Suprapubic skin (tissue), 4 donors: ENCODE measurements at regions not wholly inside any gene's neighbourhood (a gene's known extent, or its start where the extent isn't known, plus 50 kb on each side); places are given as distances from the start of the nearest gene placed in this dataset.

Experiments
- EP300 ChIP-seq: sonication (generic); formaldehyde crosslinking; IDR thresholded peaks from one replicate; pipeline ENCODE4 v1.6.1; 2017; ENCODE audit warnings: antibody characterized with exemption
- POLR2A ChIP-seq, 2 donors: fragments of 450-650 bp; IDR thresholded peaks; one replicate each; pipeline ENCODE4 v1.6.1; 2017; ENCODE audit warnings: antibody characterized with exemption in 2 of 2, mild to moderate bottlenecking in 2 of 2, moderate library complexity in 2 of 2
- POLR2AphosphoS5 ChIP-seq, 3 donors: sonication (generic); formaldehyde crosslinking; IDR thresholded peaks; one replicate each; pipeline ENCODE4 v1.6.1; 2017; ENCODE audit warnings: antibody characterized with exemption in 3 of 3
- TF ChIP-seq, protein P1 (sequence below), 2 donors: fragments of 200-600 bp in 1 of 2; fragments of 450-650 bp in 1 of 2; sonication (generic) in 1 of 2; IDR thresholded peaks; one replicate each; pipeline ENCODE4 v1.5.1; 2016 to 2019; ENCODE audit warnings: antibody characterized with exemption in 2 of 2, mild to moderate bottlenecking in 1 of 2, moderate library complexity in 1 of 2

DNA sequence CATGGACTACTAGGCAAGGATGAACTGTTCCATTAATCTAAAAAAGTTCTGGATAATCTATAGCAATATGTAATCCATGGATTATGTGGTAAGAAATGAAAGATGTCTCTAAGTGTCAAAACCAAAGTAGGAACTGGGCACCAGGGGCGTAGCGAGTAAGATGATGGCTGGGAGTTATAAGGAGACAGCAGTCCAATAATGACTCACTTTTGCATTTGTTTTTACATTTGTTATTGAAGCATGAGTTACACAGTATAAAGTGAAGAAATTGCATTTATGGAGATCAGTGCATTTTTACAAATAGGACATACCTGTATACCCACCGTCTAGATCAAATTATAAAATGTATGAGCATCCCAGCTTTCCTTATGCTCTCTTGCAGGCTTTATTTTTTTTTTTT is 878.5 kb upstream of the MAP3K7 start:
- TF ChIP-seq, protein P1, sequence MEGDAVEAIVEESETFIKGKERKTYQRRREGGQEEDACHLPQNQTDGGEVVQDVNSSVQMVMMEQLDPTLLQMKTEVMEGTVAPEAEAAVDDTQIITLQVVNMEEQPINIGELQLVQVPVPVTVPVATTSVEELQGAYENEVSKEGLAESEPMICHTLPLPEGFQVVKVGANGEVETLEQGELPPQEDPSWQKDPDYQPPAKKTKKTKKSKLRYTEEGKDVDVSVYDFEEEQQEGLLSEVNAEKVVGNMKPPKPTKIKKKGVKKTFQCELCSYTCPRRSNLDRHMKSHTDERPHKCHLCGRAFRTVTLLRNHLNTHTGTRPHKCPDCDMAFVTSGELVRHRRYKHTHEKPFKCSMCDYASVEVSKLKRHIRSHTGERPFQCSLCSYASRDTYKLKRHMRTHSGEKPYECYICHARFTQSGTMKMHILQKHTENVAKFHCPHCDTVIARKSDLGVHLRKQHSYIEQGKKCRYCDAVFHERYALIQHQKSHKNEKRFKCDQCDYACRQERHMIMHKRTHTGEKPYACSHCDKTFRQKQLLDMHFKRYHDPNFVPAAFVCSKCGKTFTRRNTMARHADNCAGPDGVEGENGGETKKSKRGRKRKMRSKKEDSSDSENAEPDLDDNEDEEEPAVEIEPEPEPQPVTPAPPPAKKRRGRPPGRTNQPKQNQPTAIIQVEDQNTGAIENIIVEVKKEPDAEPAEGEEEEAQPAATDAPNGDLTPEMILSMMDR (IDR thresholded peaks at IDR 0.05), result no peak
- TF ChIP-seq POLR2AphosphoS5 (IDR thresholded peaks at IDR 0.05), result no peak
- no peak for TF ChIP-seq POLR2A (IDR thresholded peaks at IDR 0.05)
- no peak for TF ChIP-seq EP300
